HEK293 (cell line): ENCODE measurements at regions not wholly inside any gene's neighbourhood (a gene's known extent, or its start where the extent isn't known, plus 50 kb on each side); places are given as distances from the start of the nearest gene placed in this dataset.

Experiments used
- CTCF ChIA-PET: fragments of 350-600 bp; formaldehyde crosslinking; extraction: SDS; loops from one replicate; lab custom pipeline; 2021; ENCODE audit warnings: antibody characterized with exemption; lab: Yijun Ruan, JAX
- POLR2A ChIA-PET: fragments of 300-600 bp; formaldehyde crosslinking; extraction: SDS; loops from one replicate; lab custom pipeline; 2020; ENCODE audit warnings: antibody characterized with exemption, inconsistent platforms; lab: Yijun Ruan, JAX
- H3K27ac ChIP-seq: fragments of 200-500 bp; sonication (Bioruptor generic); 2 replicates; pipeline ENCODE4 v1.5.1; 2014; ENCODE audit warnings: low read depth, low read length, control low read depth, inconsistent platforms; ENCODE audit errors: extremely low read depth
- H3K36me3 ChIP-seq, 2 experiments: fragments of 200-500 bp in 1 of 2; sonication (Bioruptor generic) in 1 of 2; 1 replicate in 1 of 2; 2 replicates in 1 of 2; pipeline ENCODE4 v1.5.1; 2014 to 2017; ENCODE audit warnings: inconsistent platforms in 2 of 2, low read length in 2 of 2; ENCODE audit not compliant: control insufficient read depth in 2 of 2, insufficient read depth in 1 of 2
- H3K4me1 ChIP-seq: fragments of 200-500 bp; sonication (Bioruptor generic); 2 replicates; pipeline ENCODE4 v1.5.1; 2014; ENCODE audit warnings: mild to moderate bottlenecking, low read length, inconsistent platforms; ENCODE audit not compliant: control insufficient read depth, insufficient read depth
- H3K4me3 ChIP-seq: 2 replicates; pipeline ENCODE4 v1.5.1; 2011; ENCODE audit warnings: low read depth, mild to moderate bottlenecking, control low read depth, low read length, moderate library complexity
- H3K9me3 ChIP-seq: fragments of 200-500 bp; sonication (Bioruptor generic); 2 replicates; pipeline ENCODE4 v1.5.1; 2014; ENCODE audit warnings: low read depth, low read length, inconsistent platforms; ENCODE audit not compliant: control insufficient read depth, insufficient read depth
- EGR2 ChIP-seq: fragments of 450-650 bp; formaldehyde crosslinking; IDR thresholded peaks from 2 replicates; pipeline ENCODE4 v1.5.1; 2016; ENCODE audit warnings: low read depth, missing biosample characterization, missing genetic modification characterization
- GLIS2 ChIP-seq: fragments of 450-650 bp; formaldehyde crosslinking; IDR thresholded peaks from 2 replicates; pipeline ENCODE4 v1.5.1; 2016; ENCODE audit warnings: missing biosample characterization, missing genetic modification characterization
- KLF16 ChIP-seq: fragments of 450-650 bp; formaldehyde crosslinking; IDR thresholded peaks from 2 replicates; pipeline ENCODE4 v1.5.1; 2017; ENCODE audit warnings: missing biosample characterization, missing genetic modification characterization
- KLF8 ChIP-seq: fragments of 450-650 bp; formaldehyde crosslinking; IDR thresholded peaks from 2 replicates; pipeline ENCODE4 v1.5.1; 2016; ENCODE audit warnings: missing biosample characterization, missing genetic modification characterization
- ZNF121 ChIP-seq: fragments of 450-650 bp; formaldehyde crosslinking; IDR thresholded peaks from 2 replicates; pipeline ENCODE4 v1.5.1; 2016; ENCODE audit warnings: missing biosample characterization, missing genetic modification characterization
- ZNF133 ChIP-seq: fragments of 450-650 bp; formaldehyde crosslinking; IDR thresholded peaks from 2 replicates; pipeline ENCODE4 v1.5.1; 2016; ENCODE audit warnings: missing biosample characterization, missing genetic modification characterization
- ZNF140 ChIP-seq: fragments of 450-650 bp; formaldehyde crosslinking; IDR thresholded peaks from 2 replicates; pipeline ENCODE4 v1.5.1; 2016; ENCODE audit warnings: missing biosample characterization, missing genetic modification characterization
- ZNF335 ChIP-seq: fragments of 450-650 bp; formaldehyde crosslinking; conservative IDR thresholded peaks from 2 replicates; pipeline ENCODE4 v1.5.1; 2016; ENCODE audit warnings: missing biosample characterization, missing genetic modification characterization
- ZNF350 ChIP-seq: fragments of 450-650 bp; formaldehyde crosslinking; IDR thresholded peaks from 2 replicates; pipeline ENCODE4 v1.5.0; 2017; ENCODE audit warnings: missing biosample characterization, mild to moderate bottlenecking, missing genetic modification characterization
- ZNF391 ChIP-seq: fragments of 450-650 bp; formaldehyde crosslinking; IDR thresholded peaks from 2 replicates; pipeline ENCODE4 v1.5.1; 2016; ENCODE audit warnings: low read depth, missing biosample characterization, missing genetic modification characterization, borderline replicate concordance
- ZNF48 ChIP-seq: fragments of 450-650 bp; formaldehyde crosslinking; IDR thresholded peaks from 2 replicates; pipeline ENCODE4 v1.5.1; 2016; ENCODE audit warnings: missing biosample characterization, missing genetic modification characterization
- ZNF558 ChIP-seq: fragments of 450-650 bp; formaldehyde crosslinking; IDR thresholded peaks from 2 replicates; pipeline ENCODE4 v1.5.1; 2016; ENCODE audit warnings: missing biosample characterization, missing genetic modification characterization
- ZNF561 ChIP-seq: fragments of 450-650 bp; IDR thresholded peaks from 2 replicates; pipeline ENCODE4 v1.5.1; 2018; ENCODE audit warnings: missing biosample characterization, missing genetic modification characterization, borderline replicate concordance
- ZNF610 ChIP-seq: fragments of 450-650 bp; formaldehyde crosslinking; IDR thresholded peaks from 2 replicates; pipeline ENCODE4 v1.5.1; 2016; ENCODE audit warnings: missing biosample characterization, missing genetic modification characterization, borderline replicate concordance
- ZNF626 ChIP-seq: fragments of 450-650 bp; sonication (Bioruptor Pico); formaldehyde crosslinking; IDR thresholded peaks from 2 replicates; pipeline ENCODE4 v1.5.1; 2018; ENCODE audit warnings: missing biosample characterization, missing genetic modification characterization, inconsistent platforms
- ZNF701 ChIP-seq: fragments of 450-650 bp; formaldehyde crosslinking; IDR thresholded peaks from 2 replicates; pipeline ENCODE4 v1.5.1; 2016; ENCODE audit warnings: missing biosample characterization, missing genetic modification characterization
- ZNF830 ChIP-seq: fragments of 450-650 bp; IDR thresholded peaks from 2 replicates; pipeline ENCODE4 v1.5.0; 2018; ENCODE audit warnings: missing biosample characterization, missing genetic modification characterization, low read depth, mild to moderate bottlenecking, moderate library complexity
- ZSCAN16 ChIP-seq: fragments of 450-650 bp; formaldehyde crosslinking; IDR thresholded peaks from 2 replicates; pipeline ENCODE4 v1.5.1; 2016; ENCODE audit warnings: missing biosample characterization, missing genetic modification characterization
- ZSCAN23 ChIP-seq: fragments of 450-650 bp; formaldehyde crosslinking; IDR thresholded peaks from 2 replicates; pipeline ENCODE4 v1.5.1; 2016; ENCODE audit warnings: missing biosample characterization, missing genetic modification characterization
- TF ChIP-seq, protein P1 (sequence below): fragments of 450-650 bp; formaldehyde crosslinking; IDR thresholded peaks from 2 replicates; pipeline ENCODE4 v1.5.1; 2016; ENCODE audit warnings: missing biosample characterization, missing genetic modification characterization
- TF ChIP-seq, protein P2 (sequence below): fragments of 450-650 bp; formaldehyde crosslinking; IDR thresholded peaks from 2 replicates; pipeline ENCODE4 v1.5.1; 2016; ENCODE audit warnings: missing biosample characterization, missing genetic modification characterization
- TF ChIP-seq, protein P3 (sequence below): fragments of 450-650 bp; formaldehyde crosslinking; conservative IDR thresholded peaks from 2 replicates; pipeline ENCODE4 v1.5.1; 2016; ENCODE audit warnings: low read depth, missing biosample characterization, missing genetic modification characterization
- TF ChIP-seq, protein P4 (sequence below): fragments of 450-650 bp; formaldehyde crosslinking; IDR thresholded peaks from 2 replicates; pipeline ENCODE4 v1.5.1; 2017; ENCODE audit warnings: missing biosample characterization, mild to moderate bottlenecking, missing genetic modification characterization, moderate library complexity

DNA sequence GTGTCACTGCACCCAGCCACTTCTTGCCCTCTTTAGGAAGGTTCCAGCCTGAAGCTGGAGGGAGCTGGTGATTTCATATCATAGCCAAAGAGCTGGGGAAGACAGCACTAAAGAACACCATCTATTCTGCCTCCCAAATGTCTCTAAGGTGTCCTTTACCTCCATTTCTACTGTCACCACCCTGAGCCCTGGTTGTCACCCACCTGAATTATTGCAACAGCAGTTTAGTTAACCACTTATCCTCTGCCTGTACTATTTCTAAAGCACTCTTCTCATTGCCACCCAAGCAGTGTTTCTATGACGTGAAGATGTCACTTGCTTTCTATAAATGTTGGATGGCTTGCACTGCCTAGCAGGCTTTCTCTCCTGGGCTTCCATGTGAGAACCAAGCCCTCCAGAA, 69.4 kb upstream of the EED start:
- Histone ChIP-seq H3K9me3 (no peaks in the 10 kb centered on the region), H3K4me3 (no peak overlapping the region), H3K27ac (no peak overlapping the region), H3K4me1 (no peaks in the 10 kb centered on the region), H3K36me3 (no peaks in the 10 kb centered on the region)
- ChIA-PET POLR2A (no interaction called here), CTCF (no interaction called here)
- no peak for TF ChIP-seq ZNF133 (tag by site-specific recombination)
- TF ChIP-seq ZNF626: no peak
- no peak for TF ChIP-seq KLF8
- TF ChIP-seq, protein P1, sequence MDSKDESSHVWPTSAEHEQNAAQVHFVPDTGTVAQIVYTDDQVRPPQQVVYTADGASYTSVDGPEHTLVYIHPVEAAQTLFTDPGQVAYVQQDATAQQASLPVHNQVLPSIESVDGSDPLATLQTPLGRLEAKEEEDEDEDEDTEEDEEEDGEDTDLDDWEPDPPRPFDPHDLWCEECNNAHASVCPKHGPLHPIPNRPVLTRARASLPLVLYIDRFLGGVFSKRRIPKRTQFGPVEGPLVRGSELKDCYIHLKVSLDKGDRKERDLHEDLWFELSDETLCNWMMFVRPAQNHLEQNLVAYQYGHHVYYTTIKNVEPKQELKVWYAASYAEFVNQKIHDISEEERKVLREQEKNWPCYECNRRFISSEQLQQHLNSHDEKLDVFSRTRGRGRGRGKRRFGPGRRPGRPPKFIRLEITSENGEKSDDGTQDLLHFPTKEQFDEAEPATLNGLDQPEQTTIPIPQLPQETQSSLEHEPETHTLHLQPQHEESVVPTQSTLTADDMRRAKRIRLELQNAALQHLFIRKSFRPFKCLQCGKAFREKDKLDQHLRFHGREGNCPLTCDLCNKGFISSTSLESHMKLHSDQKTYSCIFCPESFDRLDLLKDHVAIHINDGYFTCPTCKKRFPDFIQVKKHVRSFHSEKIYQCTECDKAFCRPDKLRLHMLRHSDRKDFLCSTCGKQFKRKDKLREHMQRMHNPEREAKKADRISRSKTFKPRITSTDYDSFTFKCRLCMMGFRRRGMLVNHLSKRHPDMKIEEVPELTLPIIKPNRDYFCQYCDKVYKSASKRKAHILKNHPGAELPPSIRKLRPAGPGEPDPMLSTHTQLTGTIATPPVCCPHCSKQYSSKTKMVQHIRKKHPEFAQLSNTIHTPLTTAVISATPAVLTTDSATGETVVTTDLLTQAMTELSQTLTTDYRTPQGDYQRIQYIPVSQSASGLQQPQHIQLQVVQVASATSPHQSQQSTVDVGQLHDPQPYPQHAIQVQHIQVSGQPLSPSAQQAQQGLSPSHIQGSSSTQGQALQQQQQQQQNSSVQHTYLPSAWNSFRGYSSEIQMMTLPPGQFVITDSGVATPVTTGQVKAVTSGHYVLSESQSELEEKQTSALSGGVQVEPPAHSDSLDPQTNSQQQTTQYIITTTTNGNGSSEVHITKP: no peak
- no peak for TF ChIP-seq ZNF121 (tag by site-specific recombination)
- no peak for TF ChIP-seq ZNF561 (tag by site-specific recombination)
- no peak for TF ChIP-seq KLF16 (tag by site-specific recombination)

DNA sequence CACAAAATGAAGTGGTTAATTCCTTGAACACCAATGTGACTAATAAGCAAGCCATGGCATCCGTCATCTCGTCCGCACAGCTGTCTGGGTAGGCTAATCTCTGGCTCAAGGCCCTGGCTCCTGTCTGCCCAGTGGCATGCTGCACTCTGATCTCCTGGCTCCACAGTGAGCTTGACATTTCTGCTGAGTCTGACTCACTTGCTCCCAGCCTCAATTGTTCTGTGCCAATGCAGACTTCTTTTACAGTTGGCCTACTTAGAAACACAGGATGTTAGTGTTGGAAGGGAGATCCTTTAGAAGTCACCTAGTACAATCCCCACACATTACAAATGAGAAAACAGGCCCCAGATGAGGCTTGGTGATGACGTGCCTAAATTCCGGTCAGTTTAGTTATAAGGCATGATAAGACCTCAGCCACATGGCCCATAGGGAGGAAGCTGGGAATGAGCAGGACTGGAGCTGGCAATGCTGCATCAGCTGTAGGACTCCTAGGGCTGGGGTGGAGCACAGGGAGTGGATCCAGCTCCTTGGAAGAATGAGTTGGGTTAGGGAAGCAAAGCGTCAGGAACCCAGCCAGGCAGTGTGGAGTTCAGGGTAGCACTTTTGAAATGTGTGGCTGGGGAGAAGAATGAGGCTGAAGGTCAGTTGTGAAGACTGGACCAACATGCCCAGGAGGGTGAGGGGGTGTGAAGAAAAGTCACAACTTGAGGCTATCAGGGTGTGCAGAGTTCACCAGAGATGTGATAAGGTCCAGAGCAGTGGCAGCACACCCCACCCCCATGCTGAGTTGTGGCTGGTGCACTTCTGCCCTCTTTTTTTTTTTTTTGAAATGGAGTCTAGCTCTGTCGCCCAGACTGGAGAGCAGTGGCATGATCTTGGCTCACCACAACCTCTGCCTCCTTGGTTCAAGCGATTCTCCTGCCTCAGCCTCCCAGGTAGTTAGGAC, 70.2 kb upstream of the EED start:
- Histone ChIP-seq H3K4me3 (no peak overlapping the region), H3K27ac (no peak overlapping the region)
- POLR2A ChIA-PET: interaction anchor here (0.6 kb wide), 1 partner anchor 102 kb away, joined by 3 read pairs; no protein-coding TSS in a partner anchor
- TF ChIP-seq ZNF335: no peak
- no peak for TF ChIP-seq ZNF391 (tag by site-specific recombination)
- TF ChIP-seq ZNF558 (tag by site-specific recombination): no peak
- no peak for TF ChIP-seq ZSCAN23 (tag by site-specific recombination)
- TF ChIP-seq, protein P2, sequence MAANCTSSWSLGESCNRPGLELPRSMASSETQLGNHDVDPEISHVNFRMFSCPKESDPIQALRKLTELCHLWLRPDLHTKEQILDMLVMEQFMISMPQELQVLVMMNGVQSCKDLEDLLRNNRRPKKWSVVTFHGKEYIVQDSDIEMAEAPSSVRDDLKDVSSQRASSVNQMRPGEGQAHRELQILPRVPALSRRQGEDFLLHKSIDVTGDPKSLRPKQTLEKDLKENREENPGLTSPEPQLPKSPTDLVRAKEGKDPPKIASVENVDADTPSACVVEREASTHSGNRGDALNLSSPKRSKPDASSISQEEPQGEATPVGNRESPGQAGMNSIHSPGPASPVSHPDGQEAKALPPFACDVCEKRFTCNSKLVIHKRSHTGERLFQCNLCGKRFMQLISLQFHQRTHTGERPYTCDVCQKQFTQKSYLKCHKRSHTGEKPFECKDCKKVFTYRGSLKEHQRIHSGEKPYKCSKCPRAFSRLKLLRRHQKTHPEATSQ: no peak
- no peak for TF ChIP-seq ZNF140 (tag by site-specific recombination)
- no peak for TF ChIP-seq ZNF350
- TF ChIP-seq EGR2 (tag by site-specific recombination): no peak
- no peak for TF ChIP-seq ZNF701 (tag by site-specific recombination)
- no peak for TF ChIP-seq ZNF610 (tag by site-specific recombination)
- TF ChIP-seq ZNF48 (tag by site-specific recombination): no peak
- TF ChIP-seq, protein P3, sequence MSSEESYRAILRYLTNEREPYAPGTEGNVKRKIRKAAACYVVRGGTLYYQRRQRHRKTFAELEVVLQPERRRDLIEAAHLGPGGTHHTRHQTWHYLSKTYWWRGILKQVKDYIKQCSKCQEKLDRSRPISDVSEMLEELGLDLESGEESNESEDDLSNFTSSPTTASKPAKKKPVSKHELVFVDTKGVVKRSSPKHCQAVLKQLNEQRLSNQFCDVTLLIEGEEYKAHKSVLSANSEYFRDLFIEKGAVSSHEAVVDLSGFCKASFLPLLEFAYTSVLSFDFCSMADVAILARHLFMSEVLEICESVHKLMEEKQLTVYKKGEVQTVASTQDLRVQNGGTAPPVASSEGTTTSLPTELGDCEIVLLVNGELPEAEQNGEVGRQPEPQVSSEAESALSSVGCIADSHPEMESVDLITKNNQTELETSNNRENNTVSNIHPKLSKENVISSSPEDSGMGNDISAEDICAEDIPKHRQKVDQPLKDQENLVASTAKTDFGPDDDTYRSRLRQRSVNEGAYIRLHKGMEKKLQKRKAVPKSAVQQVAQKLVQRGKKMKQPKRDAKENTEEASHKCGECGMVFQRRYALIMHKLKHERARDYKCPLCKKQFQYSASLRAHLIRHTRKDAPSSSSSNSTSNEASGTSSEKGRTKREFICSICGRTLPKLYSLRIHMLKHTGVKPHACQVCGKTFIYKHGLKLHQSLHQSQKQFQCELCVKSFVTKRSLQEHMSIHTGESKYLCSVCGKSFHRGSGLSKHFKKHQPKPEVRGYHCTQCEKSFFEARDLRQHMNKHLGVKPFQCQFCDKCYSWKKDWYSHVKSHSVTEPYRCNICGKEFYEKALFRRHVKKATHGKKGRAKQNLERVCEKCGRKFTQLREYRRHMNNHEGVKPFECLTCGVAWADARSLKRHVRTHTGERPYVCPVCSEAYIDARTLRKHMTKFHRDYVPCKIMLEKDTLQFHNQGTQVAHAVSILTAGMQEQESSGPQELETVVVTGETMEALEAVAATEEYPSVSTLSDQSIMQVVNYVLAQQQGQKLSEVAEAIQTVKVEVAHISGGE (tag by site-specific recombination): no peak
- no peak for TF ChIP-seq ZNF830
- TF ChIP-seq, protein P4, sequence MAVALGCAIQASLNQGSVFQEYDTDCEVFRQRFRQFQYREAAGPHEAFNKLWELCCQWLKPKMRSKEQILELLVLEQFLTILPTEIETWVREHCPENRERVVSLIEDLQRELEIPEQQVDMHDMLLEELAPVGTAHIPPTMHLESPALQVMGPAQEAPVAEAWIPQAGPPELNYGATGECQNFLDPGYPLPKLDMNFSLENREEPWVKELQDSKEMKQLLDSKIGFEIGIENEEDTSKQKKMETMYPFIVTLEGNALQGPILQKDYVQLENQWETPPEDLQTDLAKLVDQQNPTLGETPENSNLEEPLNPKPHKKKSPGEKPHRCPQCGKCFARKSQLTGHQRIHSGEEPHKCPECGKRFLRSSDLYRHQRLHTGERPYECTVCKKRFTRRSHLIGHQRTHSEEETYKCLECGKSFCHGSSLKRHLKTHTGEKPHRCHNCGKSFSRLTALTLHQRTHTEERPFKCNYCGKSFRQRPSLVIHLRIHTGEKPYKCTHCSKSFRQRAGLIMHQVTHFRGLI (tag by site-specific recombination): no peak
- TF ChIP-seq GLIS2 (tag by site-specific recombination): no peak
- TF ChIP-seq ZNF121 (tag by site-specific recombination): no peak
- no peak for TF ChIP-seq KLF16 (tag by site-specific recombination)
- no peak for TF ChIP-seq ZSCAN16 (tag by site-specific recombination)

More for the DNA sequence above, 70.2 kb upstream of the EED start:
- H3K36me3 ChIP-seq: no peaks in the 10 kb centered on the region
- H3K4me1 ChIP-seq: no peaks in the 10 kb centered on the region
- H3K9me3 ChIP-seq: no peaks in the 10 kb centered on the region
- CTCF ChIA-PET: interaction anchor here (0.6 to 1.2 kb wide), 4 partner anchors 11 to 75 kb away, joined by 3 to 4 read pairs (median 4); no protein-coding TSS in a partner anchor
